ENCODE measurements at regions not wholly inside any gene's neighbourhood (a gene's known extent, or its start where the extent isn't known, plus 50 kb on each side); places are given as distances from the start of the nearest gene placed in this dataset.

GRCh38 chr3:164230385-164231094 lies 847.8 kb downstream of the SI start:
- FAIRE-seq: no peak

- no peak for FAIRE-seq
Observed at GRCh38 chr3:164224126-164224525, 854.2 kb downstream of the SI start.

GRCh38 chr3:164222197-164222596 lies 856.1 kb downstream of the SI start:
- FAIRE-seq: no peak

GRCh38 chr3:164221297-164221696 lies 857.0 kb downstream of the SI start:
- FAIRE-seq: no peak

- no peak for FAIRE-seq
Observed at GRCh38 chr3:164209363-164209762, 868.9 kb downstream of the SI start.

- no peak for FAIRE-seq
Observed at GRCh38 chr3:164208821-164209220, 869.5 kb downstream of the SI start.

GRCh38 chr3:164208048-164208447 lies 870.2 kb downstream of the SI start:
- no peak for FAIRE-seq

GRCh38 chr3:164200053-164200823 lies 878.1 kb downstream of the SI start:
- no peak for FAIRE-seq

- FAIRE-seq: no peak
Observed at GRCh38 chr3:164196477-164196876, 881.8 kb downstream of the SI start.

- FAIRE-seq: no peak
Observed at GRCh38 chr3:164194842-164195241, 883.5 kb downstream of the SI start.

GRCh38 chr3:164192974-164193373 lies 885.3 kb downstream of the SI start:
- FAIRE-seq: no peak

GRCh38 chr3:164190566-164190965 lies 887.7 kb downstream of the SI start:
- no peak for FAIRE-seq

GRCh38 chr3:164186095-164186494 lies 892.2 kb downstream of the SI start:
- no peak for FAIRE-seq

- FAIRE-seq: no peak
Observed at GRCh38 chr3:164179110-164179774, 899.1 kb downstream of the SI start.

GRCh38 chr3:164174059-164174458 lies 904.2 kb downstream of the SI start:
- FAIRE-seq: no peak

GRCh38 chr3:164155400-164155799 lies 922.9 kb downstream of the SI start:
- no peak for FAIRE-seq

- FAIRE-seq: no peak
Observed at GRCh38 chr3:164144824-164145223, 933.5 kb downstream of the SI start.

- FAIRE-seq: no peak
Observed at GRCh38 chr3:164132878-164133277, 945.4 kb downstream of the SI start.

GRCh38 chr3:164113371-164114332 lies 964.6 kb downstream of the SI start:
- no peak for FAIRE-seq

- no peak for FAIRE-seq
Observed at GRCh38 chr3:164096352-164096751, 981.9 kb downstream of the SI start.

GRCh38 chr3:164095949-164096348 lies 982.3 kb downstream of the SI start:
- no peak for FAIRE-seq

- no peak for FAIRE-seq
Observed at GRCh38 chr3:164095279-164095678, 983.0 kb downstream of the SI start.

- FAIRE-seq: no peak
Observed at GRCh38 chr3:164094546-164094945, 983.8 kb downstream of the SI start.

Measured in G401.6 (cell line).